ENCODE measurements at regions not wholly inside any gene's neighbourhood (a gene's known extent, or its start where the extent isn't known, plus 50 kb on each side); places are given as distances from the start of the nearest gene placed in this dataset.

DNA sequence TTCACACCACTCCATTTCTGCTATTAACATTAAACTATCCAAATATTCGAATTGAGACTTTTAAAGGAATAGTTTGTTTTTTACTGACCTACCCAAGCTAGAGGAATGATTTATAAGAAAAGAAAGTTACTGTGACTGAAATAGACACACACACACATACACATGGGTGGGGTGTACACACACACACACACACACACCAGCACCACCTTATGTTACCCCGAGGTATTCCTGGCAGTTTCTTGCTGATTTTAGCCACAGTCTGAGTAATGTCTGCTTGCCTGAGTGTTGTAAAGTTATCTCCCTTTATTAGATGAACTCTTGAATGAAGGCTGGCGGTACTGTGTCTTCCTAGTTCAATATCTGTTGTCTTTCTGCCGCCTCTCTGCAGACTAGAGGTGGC lies 91.3 kb upstream of the PRKG1 start:
- TF ChIP-seq, protein P1, sequence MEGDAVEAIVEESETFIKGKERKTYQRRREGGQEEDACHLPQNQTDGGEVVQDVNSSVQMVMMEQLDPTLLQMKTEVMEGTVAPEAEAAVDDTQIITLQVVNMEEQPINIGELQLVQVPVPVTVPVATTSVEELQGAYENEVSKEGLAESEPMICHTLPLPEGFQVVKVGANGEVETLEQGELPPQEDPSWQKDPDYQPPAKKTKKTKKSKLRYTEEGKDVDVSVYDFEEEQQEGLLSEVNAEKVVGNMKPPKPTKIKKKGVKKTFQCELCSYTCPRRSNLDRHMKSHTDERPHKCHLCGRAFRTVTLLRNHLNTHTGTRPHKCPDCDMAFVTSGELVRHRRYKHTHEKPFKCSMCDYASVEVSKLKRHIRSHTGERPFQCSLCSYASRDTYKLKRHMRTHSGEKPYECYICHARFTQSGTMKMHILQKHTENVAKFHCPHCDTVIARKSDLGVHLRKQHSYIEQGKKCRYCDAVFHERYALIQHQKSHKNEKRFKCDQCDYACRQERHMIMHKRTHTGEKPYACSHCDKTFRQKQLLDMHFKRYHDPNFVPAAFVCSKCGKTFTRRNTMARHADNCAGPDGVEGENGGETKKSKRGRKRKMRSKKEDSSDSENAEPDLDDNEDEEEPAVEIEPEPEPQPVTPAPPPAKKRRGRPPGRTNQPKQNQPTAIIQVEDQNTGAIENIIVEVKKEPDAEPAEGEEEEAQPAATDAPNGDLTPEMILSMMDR (conservative IDR thresholded peaks at IDR 0.05; ENCODE audit: low read depth, low read length), result peak; percentile 34
- no peak for TF ChIP-seq EZH2 (IDR thresholded peaks at IDR 0.05; ENCODE audit: low read length, unreplicated experiment)

Measured in PC-3 (cell line).